SK-N-SH (cell line): ENCODE measurements at regions not wholly inside any gene's neighbourhood (a gene's known extent, or its start where the extent isn't known, plus 50 kb on each side); places are given as distances from the start of the nearest gene placed in this dataset.

Experiments
- ELF1 ChIP-seq: IDR thresholded peaks from 2 replicates; pipeline ENCODE4 v1.4.0; 2012
- EZH2phosphoT487 ChIP-seq: fragments of 200-600 bp; sonication (generic); IDR thresholded peaks from 2 replicates; pipeline ENCODE4 v1.6.1; 2017; ENCODE audit warnings: low read depth, mixed run types, mild to moderate bottlenecking, antibody characterized with exemption, moderate library complexity, borderline replicate concordance
- FOXM1 ChIP-seq: IDR thresholded peaks from 2 replicates; pipeline ENCODE4 v1.4.0; 2012; ENCODE audit warnings: low read depth, mild to moderate bottlenecking
- RCOR1 ChIP-seq: fragments of 150-350 bp; IDR thresholded peaks from 2 replicates; pipeline ENCODE4 v1.6.1; 2017; ENCODE audit warnings: antibody characterized with exemption, low read length
- TAF1 ChIP-seq: IDR thresholded peaks from 2 replicates; pipeline ENCODE4 v1.6.1; 2012; ENCODE audit warnings: low read depth, mild to moderate bottlenecking, low read length, moderate library complexity, borderline replicate concordance
- TF ChIP-seq, protein P1 (sequence below): IDR thresholded peaks from 2 replicates; pipeline ENCODE4; 2012
- TF ChIP-seq, protein P2 (sequence below): IDR thresholded peaks from 2 replicates; pipeline ENCODE4 v1.4.0; 2012; ENCODE audit warnings: low read depth
- TF ChIP-seq, protein P3 (sequence below): fragments of 200-600 bp; sonication (generic); IDR thresholded peaks from 2 replicates; pipeline ENCODE4 v1.6.1; 2017; ENCODE audit warnings: antibody characterized with exemption, mild to moderate bottlenecking, moderate library complexity

DNA sequence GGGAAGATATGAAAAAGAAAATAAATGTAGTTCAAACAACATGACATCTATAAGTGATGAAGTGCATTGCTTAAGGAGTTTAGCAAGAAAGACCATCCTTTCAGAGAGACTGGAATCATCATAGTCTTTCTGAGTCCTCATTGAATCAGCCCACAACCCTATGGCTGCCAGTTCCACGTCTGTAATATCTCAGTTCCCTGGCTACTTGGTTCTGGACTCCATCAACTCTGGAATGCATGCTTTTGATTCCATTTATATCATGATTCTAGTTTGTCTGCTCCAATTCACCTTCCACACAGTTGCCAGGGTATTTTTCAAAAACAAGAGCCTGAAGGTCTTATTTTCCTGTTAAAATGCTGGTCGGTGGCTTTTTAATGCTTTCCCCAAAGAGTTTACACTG is 126.4 kb upstream of the MDFIC start:
- TF ChIP-seq EZH2phosphoT487 (no peak), RCOR1 (no peak), TAF1 (no peak), FOXM1 (no peak), ELF1 (no peak)
- TF ChIP-seq, protein P1, sequence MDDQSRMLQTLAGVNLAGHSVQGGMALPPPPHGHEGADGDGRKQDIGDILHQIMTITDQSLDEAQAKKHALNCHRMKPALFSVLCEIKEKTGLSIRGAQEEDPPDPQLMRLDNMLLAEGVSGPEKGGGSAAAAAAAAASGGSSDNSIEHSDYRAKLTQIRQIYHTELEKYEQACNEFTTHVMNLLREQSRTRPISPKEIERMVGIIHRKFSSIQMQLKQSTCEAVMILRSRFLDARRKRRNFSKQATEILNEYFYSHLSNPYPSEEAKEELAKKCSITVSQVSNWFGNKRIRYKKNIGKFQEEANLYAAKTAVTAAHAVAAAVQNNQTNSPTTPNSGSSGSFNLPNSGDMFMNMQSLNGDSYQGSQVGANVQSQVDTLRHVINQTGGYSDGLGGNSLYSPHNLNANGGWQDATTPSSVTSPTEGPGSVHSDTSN: no peak
- TF ChIP-seq, protein P2, sequence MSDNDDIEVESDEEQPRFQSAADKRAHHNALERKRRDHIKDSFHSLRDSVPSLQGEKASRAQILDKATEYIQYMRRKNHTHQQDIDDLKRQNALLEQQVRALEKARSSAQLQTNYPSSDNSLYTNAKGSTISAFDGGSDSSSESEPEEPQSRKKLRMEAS: no peak
- TF ChIP-seq, protein P3, sequence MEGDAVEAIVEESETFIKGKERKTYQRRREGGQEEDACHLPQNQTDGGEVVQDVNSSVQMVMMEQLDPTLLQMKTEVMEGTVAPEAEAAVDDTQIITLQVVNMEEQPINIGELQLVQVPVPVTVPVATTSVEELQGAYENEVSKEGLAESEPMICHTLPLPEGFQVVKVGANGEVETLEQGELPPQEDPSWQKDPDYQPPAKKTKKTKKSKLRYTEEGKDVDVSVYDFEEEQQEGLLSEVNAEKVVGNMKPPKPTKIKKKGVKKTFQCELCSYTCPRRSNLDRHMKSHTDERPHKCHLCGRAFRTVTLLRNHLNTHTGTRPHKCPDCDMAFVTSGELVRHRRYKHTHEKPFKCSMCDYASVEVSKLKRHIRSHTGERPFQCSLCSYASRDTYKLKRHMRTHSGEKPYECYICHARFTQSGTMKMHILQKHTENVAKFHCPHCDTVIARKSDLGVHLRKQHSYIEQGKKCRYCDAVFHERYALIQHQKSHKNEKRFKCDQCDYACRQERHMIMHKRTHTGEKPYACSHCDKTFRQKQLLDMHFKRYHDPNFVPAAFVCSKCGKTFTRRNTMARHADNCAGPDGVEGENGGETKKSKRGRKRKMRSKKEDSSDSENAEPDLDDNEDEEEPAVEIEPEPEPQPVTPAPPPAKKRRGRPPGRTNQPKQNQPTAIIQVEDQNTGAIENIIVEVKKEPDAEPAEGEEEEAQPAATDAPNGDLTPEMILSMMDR: no peak
